Upper lobe of left lung (tissue), 6 donors: ENCODE measurements at regions not wholly inside any gene's neighbourhood (a gene's known extent, or its start where the extent isn't known, plus 50 kb on each side); places are given as distances from the start of the nearest gene placed in this dataset.

Experiments used
- ATAC-seq, 2 donors: fragments of 200-7000 bp; cut with Tn5 transposase; one replicate each; pipeline ENCODE4 v1.9.1; 2022; ENCODE audit warnings: mild to moderate bottlenecking in 2 of 2, moderate library complexity in 2 of 2; ENCODE audit not compliant: low FRiP score in 2 of 2
- DNase-seq, 2 donors: peaks; one replicate each; pipeline ENCODE4 v3.0.0-alpha.2; 2019 to 2020
- H3K27ac ChIP-seq, 4 donors: fragments of 200-600 bp; sonication (generic); one replicate each; pipeline ENCODE4 v1.5.1; 2016 to 2019
- H3K27me3 ChIP-seq, 4 donors: fragments of 200-600 bp; sonication (generic); one replicate each; pipeline ENCODE4 v1.5.1; 2017 to 2019
- H3K36me3 ChIP-seq, 4 donors: fragments of 200-600 bp; sonication (generic); one replicate each; pipeline ENCODE4 v1.5.1; 2016 to 2019
- H3K4me1 ChIP-seq, 4 donors: fragments of 200-600 bp; sonication (generic); one replicate each; pipeline ENCODE4 v1.5.1; 2018 to 2019
- H3K4me3 ChIP-seq, 4 donors: fragments of 200-600 bp; sonication (generic); one replicate each; pipeline ENCODE4 v1.5.1; 2017 to 2019; ENCODE audit warnings: mild to moderate bottlenecking in 2 of 4, moderate library complexity in 1 of 4
- H3K9me3 ChIP-seq, 4 donors: fragments of 200-600 bp; sonication (generic); one replicate each; pipeline ENCODE4 v1.5.1; 2018 to 2019
- CTCF ChIP-seq, 6 experiments: fragments of 450-650 bp in 4 of 6; fragments of 200-600 bp in 2 of 6; sonication (generic) in 2 of 6; IDR thresholded peaks; one replicate each; pipeline ENCODE4 v1.5.1; 2016 to 2019; ENCODE audit warnings: antibody characterized with exemption in 6 of 6
- EP300 ChIP-seq, 4 donors: sonication (generic); formaldehyde crosslinking; IDR thresholded peaks; one replicate each; pipeline ENCODE4 v1.5.1; 2017; ENCODE audit warnings: antibody characterized with exemption in 4 of 4, control low read depth in 2 of 4
- POLR2A ChIP-seq, 4 donors: fragments of 450-650 bp; IDR thresholded peaks; one replicate each; pipeline ENCODE4 v1.5.1; 2016 to 2017; ENCODE audit warnings: antibody characterized with exemption in 4 of 4, mild to moderate bottlenecking in 2 of 4
- POLR2AphosphoS5 ChIP-seq, 2 donors: sonication (generic); formaldehyde crosslinking; IDR thresholded peaks; one replicate each; pipeline ENCODE4 v1.5.1; 2017; ENCODE audit warnings: antibody characterized with exemption in 2 of 2
- WGBS, 2 donors: methylation state at CpG; one replicate each; pipeline ENCODE4 v1.1.5; 2017 to 2018; 5-methylcytosine and 5-hydroxymethylcytosine counted together
- donor health status: DM: no; HTN: no; CAD: no; lungs with moderate emphysema.
- donor health status: DM: no; HTN: yes; CAD: no; lungs with severe emphysema.

- no peak for TF ChIP-seq CTCF (IDR thresholded peaks at IDR 0.05)
- TF ChIP-seq POLR2AphosphoS5 (IDR thresholded peaks at IDR 0.05) = no peak
- TF ChIP-seq EP300 (IDR thresholded peaks at IDR 0.05) = no peak
- no peak for TF ChIP-seq POLR2A (IDR thresholded peaks at IDR 0.05)
- Histone ChIP-seq H3K27ac (no peak overlapping the region), H3K9me3 (no peaks in the 10 kb centered on the region), H3K4me1 (no peaks in the 10 kb centered on the region), H3K4me3 (no peak overlapping the region), H3K27me3 (no peaks in the 10 kb centered on the region), H3K36me3 (no peaks in the 10 kb centered on the region)
- ATAC-seq (no peak), DNase-seq (no peak)
Measured at GRCh38 chr3:34942256-34942655, 697.1 kb upstream of the ARPP21 start.

DNA sequence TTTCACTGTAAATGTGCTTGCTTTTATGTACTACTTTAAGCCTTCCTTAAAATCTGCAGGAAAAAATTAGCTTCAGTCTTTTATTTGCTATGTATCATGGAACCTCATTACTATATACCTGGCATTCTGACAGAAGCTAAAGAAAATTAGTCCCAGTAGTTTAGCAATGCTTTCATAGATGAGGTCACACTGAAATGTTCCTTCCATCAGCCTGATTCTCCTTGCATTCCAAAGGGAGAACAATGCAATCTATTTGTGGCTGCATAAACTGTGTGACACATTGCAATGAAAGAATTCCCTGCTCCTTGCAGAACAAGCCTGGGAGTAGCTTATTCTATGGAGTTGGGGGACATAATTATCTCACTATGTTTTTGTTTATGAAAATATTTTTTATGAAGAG is 691.5 kb upstream of the ARPP21 start:
- H3K27me3 ChIP-seq = no peaks in the 10 kb centered on the region
- TF ChIP-seq POLR2AphosphoS5 (IDR thresholded peaks at IDR 0.05) (no peak), CTCF (IDR thresholded peaks at IDR 0.05) (no peak), POLR2A (IDR thresholded peaks at IDR 0.05) (no peak), EP300 (IDR thresholded peaks at IDR 0.05) (no peak)
- no peak overlapping the region for H3K27ac ChIP-seq
- H3K4me3 ChIP-seq = no peak overlapping the region
- ATAC-seq (peak in 1 of 2 donors; percentile 53), DNase-seq (no peak)
- H3K4me1 ChIP-seq = no peaks in the 10 kb centered on the region
- H3K9me3 ChIP-seq = no peaks in the 10 kb centered on the region
- no peaks in the 10 kb centered on the region for H3K36me3 ChIP-seq

- Histone ChIP-seq H3K4me1 (no peaks in the 10 kb centered on the region), H3K4me3 (no peak overlapping the region), H3K27me3 (no peaks in the 10 kb centered on the region), H3K27ac (no peak overlapping the region), H3K36me3 (no peaks in the 10 kb centered on the region), H3K9me3 (peaks cover 0 to under 1% (median 0%) of the 10 kb centered on the region in 4 donors)
- WGBS, 2 donors = 67 to 80% methylated on average over 1 of the region's 1 CpG
- no peak for TF ChIP-seq POLR2A (IDR thresholded peaks at IDR 0.05)
- TF ChIP-seq CTCF (IDR thresholded peaks at IDR 0.05) = no peak
- no peak for TF ChIP-seq EP300 (IDR thresholded peaks at IDR 0.05)
- no peak for TF ChIP-seq POLR2AphosphoS5 (IDR thresholded peaks at IDR 0.05)
- no peak for DNase-seq
- no peak for ATAC-seq
Measured at GRCh38 chr3:34948517-34948916, 690.8 kb upstream of the ARPP21 start.

- ATAC-seq (no peak), DNase-seq (no peak)
- no peak for TF ChIP-seq EP300 (IDR thresholded peaks at IDR 0.05)
- TF ChIP-seq POLR2AphosphoS5 (IDR thresholded peaks at IDR 0.05) = no peak
- TF ChIP-seq CTCF (IDR thresholded peaks at IDR 0.05) = no peak
- TF ChIP-seq POLR2A (IDR thresholded peaks at IDR 0.05) = no peak
- 60 to 63% methylated on average over 1 of the region's 1 CpG for WGBS, 2 donors
- Histone ChIP-seq H3K9me3 (peaks cover 0 to 3% (median 0%) of the 10 kb centered on the region in 4 donors), H3K36me3 (no peaks in the 10 kb centered on the region), H3K4me3 (no peak overlapping the region), H3K27me3 (no peaks in the 10 kb centered on the region), H3K4me1 (no peaks in the 10 kb centered on the region), H3K27ac (no peak overlapping the region)
Measured at GRCh38 chr3:34955680-34956079, 683.6 kb upstream of the ARPP21 start.

DNA sequence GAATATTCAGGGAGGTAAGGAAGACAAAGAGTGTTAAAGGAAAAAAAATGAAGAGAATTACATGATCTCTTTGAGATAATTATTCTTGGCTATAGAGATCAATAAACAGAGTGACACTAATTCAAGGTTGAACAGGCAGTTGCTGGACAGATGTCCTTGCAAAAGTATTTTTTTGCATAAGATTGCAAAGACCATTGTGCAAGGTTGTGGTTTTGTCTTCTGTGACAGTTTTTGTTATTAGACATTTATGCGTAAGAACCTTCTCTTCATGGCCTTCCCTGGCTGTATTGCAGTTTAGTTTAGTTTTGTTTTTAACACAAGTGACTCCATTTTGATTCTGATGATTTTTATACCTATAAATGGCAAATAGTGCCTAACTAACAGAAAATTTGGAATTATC is 682.8 kb upstream of the ARPP21 start:
- H3K27me3 ChIP-seq = no peaks in the 10 kb centered on the region
- no peak for TF ChIP-seq CTCF (IDR thresholded peaks at IDR 0.05)
- TF ChIP-seq EP300 (IDR thresholded peaks at IDR 0.05) = no peak
- no peak for TF ChIP-seq POLR2AphosphoS5 (IDR thresholded peaks at IDR 0.05)
- no peak for TF ChIP-seq POLR2A (IDR thresholded peaks at IDR 0.05)
- H3K4me3 ChIP-seq = no peak overlapping the region
- ATAC-seq (no peak), DNase-seq (no peak)
- 80 to 89% methylated on average over 1 of the region's 1 CpG for WGBS, 2 donors
- H3K9me3 ChIP-seq = peaks cover 0 to 3% (median 0%) of the 10 kb centered on the region in 4 donors
- no peaks in the 10 kb centered on the region for H3K36me3 ChIP-seq
- no peaks in the 10 kb centered on the region for H3K4me1 ChIP-seq
- H3K27ac ChIP-seq = no peak overlapping the region
